ENCODE measurements at regions not wholly inside any gene's neighbourhood (a gene's known extent, or its start where the extent isn't known, plus 50 kb on each side); places are given as distances from the start of the nearest gene placed in this dataset.

DNA sequence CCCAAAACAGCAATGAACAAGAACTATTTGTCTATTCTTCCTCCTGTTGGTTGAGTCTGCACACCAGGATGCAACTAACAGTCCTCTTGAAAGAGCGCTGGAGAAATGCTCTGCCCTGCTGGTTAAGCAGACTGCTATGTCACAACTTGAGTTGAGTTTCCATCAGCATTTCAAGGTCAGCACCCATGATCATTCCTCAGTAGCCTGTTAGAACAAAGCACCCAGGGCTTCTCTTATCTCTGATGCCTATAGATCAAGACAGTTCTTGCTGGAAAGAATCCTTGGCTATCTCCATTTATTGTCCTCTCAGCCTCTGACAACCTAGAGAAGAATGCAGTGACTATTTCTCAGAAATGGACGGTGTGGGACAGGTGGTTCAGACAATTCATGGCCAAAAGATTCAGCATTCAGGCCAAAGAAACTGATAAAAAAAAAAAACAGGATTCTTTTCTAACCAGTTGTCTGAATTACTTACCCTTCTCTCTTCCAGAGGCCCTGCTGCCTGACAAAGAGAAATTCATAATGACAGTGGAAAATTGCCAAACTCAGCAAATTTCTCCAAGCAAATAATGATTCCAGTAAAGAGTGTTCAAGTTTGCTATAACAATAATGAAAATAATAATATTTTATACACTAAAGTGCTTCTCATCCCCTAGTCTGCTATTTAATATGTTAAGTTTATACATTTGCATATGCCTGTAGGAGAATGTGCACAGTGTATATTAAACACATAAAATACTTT lies 306.7 kb downstream of the EMP1 start:
- DNase-seq (ENCODE audit: low read depth) = no peak

DNA sequence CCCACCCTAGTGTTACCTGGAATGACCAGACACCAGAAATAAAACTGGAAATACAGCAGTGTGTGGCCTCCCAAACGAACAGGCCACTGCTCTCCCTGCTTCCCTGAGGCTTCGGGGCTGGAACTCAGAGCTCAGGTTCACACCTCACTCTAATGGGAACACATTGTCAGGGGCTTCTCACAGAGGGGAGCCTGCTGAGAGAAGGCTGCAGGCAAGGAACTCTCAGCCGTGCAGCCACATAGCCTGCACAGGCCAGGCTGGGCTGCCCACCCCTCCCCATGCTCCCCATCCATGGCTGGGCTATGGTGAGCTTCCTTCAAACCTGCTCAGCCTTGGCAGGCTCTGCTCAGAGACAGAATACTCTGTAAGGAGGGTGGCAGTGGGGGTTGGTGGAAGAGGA lies 302.5 kb downstream of the EMP1 start:
- no peak for DNase-seq (ENCODE audit: low read depth)

DNA sequence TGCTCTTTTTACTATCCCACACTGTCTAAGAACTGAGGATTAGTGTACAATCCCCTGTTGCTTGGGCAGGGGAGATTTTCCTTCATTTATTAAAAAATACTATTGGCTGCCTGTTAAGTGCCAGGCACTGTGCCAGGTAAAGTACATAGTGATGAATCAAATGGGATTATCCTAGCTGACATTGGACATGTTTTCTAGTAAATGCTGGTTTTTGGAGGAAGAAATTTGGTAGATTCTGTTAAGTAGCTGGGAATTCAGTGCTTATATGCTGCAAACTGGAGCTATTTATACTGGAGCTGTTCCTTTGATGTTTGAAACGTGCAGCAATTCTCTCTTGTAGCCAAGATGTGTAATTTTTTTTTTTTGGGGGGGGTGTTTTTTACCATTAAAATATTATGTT lies 299.6 kb downstream of the EMP1 start:
- DNase-seq (ENCODE audit: low read depth) = no peak

DNA sequence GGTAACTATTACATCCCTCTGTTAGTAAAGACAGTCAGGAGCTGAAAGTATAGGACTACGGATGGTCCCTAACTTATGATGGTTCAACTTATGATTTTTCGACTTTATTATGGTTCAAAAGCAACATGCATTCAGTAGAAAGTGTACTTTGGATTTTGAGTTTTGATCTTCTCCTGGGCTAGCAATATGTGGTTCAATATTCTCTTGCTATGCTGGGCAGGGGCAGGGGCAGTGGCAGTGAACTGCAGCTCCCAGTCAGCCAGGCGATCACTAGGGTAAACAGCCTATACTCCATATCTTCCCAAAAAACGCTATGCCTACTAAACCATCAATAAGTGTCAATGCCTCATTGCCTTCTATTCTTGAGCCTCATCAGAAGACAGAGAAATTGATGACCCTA lies 292.7 kb downstream of the EMP1 start:
- no peak for DNase-seq (ENCODE audit: low read depth)

DNA sequence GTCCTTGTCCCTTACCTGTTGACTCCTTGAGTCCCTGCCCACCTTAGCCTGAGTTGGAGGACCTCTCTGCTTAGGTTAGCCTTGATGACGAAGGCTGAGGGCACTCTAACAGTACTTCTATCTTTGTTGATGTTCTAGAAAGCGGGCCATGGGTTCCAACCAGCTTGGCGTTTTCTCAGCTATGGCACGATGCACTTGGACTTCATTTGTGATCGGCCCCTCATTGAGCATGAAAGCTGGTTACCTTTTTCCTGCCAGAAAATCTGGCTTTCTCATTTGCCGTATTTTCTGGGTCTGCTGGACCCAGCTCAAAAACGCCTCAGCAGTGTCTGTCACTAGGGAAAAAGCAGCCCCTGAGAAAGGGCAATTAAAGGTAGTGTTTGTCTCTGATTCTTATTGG lies 290.8 kb downstream of the EMP1 start:
- DNase-seq (ENCODE audit: low read depth) = no peak

DNA sequence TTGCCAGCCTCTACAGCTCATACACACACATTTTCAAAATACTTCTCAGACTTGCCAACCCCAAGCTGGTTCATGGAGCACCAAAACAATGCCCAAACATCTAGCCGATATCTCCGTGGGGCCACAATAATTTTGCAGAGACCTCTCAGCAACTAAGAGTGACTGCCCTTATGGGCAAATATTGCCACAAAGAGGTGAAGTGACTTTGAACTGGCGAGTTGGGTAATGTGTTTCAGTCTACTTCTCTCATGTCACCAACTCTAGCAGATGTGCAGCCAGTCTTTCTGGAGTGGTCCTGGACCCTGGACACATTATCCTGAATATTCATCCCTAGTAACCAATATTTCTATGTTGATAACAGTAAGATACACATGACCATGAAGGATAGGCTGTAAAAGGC lies 290.3 kb downstream of the EMP1 start:
- no peak for DNase-seq (ENCODE audit: low read depth)

DNA sequence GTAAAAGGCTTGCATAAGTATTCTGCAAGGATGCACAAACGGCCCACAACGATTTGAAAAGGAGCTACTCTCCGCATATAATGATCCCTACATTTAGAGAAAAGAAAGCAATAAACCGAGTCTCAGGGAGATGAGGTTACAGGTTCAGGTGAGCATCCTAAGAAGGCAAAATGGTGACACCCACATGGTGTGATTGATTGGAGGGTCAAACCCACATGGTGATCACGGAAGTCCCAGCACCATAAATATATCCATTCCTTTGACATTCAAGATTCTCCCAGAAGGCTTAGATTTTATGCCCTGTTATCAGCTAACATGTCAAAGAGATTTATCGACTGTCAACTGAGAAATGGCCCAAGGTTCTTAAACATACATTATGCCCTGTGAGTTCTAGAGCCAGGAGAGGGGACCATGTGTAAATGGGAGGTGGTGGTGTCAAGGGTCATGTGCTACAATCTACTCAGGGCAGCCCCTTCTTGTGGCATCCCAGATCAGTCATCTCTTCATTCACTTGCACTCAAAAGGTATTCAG lies 282.2 kb downstream of the EMP1 start:
- DNase-seq (ENCODE audit: low read depth) = no peak

DNA sequence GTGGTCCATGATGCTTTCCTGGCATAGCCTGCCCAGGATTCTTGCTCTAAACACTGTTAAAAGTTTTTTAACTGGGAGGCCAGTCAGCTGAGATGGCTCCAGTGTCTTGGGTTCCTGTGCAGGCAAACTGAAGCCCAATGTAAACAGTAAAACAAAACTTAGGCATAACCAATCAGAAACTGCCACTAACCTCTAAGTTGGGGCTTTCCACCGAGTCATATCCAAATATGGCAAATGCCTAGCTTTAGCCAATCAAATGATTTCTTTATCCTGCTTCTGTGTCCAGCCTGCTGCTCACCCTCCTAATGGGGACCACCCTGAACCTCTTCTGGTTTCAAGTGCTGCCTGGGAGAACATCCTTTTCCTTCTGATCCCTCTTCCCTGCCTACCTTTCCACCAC lies 277.9 kb downstream of the EMP1 start:
- no peak for DNase-seq (ENCODE audit: low read depth)

DNA sequence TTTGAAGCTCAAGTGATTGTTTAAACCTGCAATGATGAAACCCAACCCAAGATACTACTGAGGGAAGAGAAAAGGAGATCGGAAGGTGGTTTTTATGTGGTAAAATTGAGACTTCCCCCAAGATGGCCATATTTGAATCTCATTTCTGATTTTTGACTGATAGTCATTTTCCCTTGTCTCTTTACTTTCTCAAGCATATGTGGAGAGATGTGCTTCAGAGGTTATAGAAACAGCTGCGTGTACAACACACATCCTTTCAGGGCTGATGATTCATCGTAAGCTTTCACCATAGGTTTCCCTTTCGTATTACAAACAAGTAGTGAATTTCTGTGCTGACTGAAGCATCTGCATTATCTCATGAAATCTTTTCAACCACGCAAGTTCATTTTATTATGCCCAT lies 276.2 kb downstream of the EMP1 start:
- peak; percentile 74 for DNase-seq (ENCODE audit: low read depth)

DNA sequence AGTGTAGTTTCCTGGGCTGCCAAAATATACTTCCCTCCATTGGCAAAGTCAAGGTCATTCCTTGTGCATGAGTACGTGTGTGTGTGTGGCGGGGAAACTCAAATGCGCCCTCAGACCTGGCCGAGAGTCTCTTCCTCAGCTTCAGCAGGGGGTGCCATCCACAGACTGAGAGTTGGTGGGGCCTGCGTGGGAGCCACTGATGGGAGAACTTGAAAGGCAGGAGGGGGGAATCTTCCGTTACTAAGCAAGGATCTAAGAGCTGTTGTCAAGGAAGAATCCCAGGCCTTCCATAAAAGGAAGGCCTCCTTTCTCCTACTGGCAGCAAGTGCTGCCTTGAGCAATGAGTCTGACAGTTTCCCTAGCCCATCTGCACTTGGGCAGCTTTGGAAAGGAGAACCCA lies 274.9 kb downstream of the EMP1 start:
- DNase-seq (ENCODE audit: low read depth) = no peak

DNA sequence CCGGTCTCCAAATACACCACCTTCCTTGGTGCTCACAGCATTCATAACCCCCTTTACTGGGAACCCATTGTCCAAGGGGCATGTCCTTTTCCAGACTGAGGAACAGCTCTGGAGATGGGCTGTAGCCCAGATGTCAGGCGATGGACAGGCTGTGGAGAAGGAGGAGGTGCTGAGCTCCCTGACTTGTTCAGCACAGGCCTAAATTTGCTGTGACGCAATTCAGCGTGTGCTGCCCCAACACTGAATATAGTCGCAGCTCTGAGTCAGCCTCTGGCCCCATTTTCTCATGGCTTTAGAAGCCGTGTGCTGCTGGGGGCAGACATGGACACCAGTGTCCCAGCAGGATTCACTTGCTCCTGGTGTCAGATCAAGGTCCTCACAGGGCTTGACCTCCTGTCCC lies 269.1 kb downstream of the EMP1 start:
- DNase-seq (ENCODE audit: low read depth) = no peak

DNA sequence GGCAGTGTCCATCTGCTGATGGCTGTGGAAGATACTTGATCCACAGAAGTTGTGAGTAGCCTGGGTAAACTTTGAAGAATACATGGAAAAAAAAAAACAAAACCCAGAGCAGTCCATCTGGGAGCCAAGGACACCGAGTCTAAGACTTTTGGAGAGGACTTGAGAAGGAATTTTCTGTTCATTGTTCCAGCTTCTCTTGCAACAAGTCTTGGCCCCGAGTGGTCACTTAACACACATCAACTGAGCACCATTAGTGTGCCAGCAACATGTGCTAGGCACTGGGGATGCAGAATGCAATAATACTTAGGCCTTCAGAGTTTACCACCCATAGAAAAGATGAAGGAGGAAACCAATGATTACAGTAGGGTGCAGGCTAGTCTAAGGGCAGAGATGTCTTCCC lies 266.7 kb downstream of the EMP1 start:
- no peak for DNase-seq (ENCODE audit: low read depth)

DNA sequence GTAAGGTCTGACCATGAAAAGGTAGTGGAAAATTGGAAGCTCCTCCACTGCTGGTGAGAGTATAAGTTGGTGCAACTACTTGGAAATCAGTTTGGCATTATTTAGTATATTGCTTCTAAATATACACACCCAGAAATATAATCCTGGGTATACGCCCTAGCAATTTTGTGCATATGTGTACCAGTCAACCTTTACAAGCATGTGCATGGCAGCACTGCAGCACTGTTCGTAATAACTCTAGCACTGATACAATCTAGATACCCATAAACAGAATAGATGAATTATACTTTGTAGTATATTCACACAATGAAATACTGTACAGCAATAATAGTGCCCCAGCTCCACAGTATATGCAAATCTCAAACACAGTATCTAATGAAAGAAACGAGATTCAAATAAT lies 265.9 kb downstream of the EMP1 start:
- DNase-seq (ENCODE audit: low read depth) = no peak

DNA sequence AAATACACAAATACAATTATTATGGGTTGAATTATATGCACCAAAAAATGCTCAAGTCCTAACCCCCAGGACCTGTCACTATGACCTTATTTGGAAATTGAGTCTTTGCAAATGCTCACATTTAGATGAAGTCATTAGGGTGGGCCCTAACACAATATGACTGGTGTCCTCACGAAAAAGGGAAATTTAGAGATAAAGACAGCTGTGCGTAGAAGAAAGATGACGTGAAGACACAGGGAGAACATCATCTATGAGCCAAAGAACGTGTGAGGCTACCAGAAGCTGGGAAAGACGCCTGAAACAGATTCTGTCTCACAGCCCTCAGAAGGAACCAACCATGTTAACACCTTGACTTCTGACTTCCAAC lies 259.2 kb downstream of the EMP1 start:
- no peak for DNase-seq (ENCODE audit: low read depth)

DNA sequence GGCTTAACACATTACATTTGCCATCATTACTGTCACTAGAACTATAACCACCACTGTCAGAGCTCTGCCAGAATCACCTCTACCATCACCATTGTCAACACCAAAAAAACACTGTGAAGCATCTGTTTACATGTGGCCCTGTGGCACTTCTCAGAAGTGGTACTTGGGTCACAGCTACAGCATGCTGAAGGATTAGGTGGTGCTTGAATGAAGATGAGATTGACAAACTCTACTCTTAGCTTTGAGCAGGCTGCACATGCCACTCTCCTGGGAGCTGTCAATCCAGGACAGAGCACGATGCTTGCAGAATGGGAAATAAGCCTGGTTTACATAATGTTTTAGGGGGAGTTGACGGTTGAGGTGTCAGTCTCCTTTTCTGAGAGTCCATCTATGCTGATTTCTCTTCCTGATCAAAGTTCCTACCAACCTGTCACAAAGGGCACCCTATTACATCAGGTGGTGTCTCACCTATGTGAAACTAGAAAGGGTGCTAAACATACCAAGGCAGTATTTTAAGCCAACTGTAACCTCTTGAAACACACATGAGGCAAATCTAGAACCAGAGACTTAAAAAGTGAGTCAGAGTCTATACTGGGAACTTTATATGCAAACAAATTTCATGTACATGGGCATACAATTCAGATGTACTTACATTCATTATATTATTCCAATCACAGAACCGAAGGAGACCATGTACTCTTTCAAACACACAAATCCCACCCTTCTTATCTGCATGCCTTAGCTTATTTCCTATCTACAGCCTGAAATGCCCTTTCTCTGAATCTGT lies 258.7 kb downstream of the EMP1 start:
- DNase-seq (ENCODE audit: low read depth) = no peak

DNA sequence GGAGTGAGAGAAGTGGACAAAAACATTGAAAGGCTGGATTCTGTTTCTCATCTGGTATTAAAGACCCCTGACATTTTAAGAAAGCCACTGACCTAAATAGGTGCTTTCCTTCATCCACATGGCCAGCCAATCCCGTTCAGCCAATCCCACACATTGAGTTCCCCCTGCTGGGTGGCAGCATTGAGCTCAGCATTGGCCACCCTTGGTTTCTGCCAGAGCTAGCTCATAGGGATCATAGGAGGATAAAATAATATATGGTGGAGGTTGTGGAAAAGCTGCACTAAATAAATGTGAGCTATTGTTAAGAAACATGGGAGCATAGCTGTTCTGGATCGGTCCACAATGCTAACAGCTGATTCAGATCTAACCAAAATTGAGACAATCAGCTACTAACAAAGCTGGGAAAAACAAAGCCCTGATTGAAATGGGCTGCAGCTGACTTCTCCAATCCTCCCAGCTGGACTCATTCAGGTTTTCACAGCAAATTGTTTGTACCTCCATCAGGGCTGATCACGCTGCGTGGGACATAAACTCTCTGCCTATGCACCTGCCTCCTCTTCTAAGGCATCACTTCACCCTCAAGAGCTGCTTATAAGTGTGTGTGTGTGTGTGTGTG lies 256.5 kb downstream of the EMP1 start:
- no peak for DNase-seq (ENCODE audit: low read depth)

DNA sequence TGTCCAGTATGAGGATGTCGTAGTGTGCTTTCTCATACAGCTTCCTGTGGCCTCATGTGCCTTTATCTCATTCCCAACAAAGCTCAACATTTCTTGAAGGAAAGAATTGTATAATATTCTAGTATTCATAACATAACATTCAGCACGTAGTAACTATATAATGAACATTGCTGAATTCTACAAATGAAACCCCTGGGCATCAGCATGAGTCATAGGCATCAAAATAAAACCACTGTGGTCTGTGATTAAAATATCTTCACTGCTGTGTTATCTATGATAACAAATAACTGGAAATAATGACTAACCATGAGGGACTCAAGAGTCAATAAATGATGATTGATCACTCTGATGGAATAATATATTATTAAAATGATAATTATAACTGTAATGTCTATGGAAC lies 255.2 kb downstream of the EMP1 start:
- no peak for DNase-seq (ENCODE audit: low read depth)

DNA sequence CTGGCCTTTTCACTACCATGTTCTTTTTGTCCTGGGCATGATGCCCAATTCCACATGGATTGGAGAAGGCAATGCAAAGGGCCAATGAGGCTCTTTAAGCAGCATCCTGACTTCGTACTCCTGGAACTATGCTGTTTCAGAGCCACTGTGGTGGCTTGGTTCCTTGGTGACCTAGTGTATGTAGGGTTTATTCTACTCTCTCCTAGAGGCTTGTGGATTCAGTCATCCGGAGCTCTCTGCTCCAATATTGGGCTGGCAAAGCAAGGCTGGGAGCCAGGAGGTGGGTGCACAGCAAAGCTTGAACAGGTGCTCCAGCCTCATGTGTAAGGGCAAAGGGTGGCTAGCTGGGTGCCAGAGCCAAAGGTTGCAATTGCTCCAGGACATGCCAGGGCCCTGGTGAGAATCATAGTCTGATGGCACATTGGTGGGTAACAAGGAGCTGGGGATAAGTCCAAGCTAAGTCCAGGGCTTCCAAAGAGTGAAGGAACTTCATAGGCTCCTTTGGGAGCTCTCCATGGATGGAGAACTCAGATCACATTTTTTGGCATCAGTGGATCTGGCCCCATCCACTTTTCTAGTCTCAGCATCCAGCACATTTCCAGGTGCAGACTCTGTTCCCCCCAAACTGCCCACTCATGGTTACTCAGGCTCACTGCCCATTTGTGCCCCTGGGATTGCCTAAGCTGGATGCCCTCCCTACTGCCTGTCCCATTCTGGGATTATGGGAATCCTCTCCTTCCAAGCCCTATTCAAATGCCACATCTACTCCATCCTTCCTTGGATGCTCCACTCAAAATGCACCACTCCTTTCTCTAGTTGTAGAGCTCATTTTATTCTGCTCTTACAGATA lies 253.9 kb downstream of the EMP1 start:
- DNase-seq (ENCODE audit: low read depth) = no peak

DNA sequence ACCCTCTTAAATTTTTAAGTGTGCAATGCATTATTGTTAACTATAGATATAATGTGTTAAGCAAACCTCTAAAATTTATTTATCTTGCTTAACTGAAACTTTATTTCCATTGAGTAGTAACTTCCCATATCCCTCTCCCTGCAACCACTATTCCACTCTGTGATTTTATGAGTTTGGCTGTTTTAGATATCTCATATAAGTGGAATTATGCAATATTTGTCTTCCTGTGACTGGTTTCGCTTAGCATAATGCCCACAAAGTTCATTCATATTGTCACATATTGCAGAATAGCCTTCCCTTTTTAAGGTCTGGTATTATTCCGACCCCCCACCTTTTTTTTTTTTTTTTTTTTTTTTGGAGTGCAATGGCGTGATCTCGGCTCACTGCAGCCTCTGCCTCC lies 247.6 kb downstream of the EMP1 start:
- no peak for DNase-seq (ENCODE audit: low read depth)

DNA sequence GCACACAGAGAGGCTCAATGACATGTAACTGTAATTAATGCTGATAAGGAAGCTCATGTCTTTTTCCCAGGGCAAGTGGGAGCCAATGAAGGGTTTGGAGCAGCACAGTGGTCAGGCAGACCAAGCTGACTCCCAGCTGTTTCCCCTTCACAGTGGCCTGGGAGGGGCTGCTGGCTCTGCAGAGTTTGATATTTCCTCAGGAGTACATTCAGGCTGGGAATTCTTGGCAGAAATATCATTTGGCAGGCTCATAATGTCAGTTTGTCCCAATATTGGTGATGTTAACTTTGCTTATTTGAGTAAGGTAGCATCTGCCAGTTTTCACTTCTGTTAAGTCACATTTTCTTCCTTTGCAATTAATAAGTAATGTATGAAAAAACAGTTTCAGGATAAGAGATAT lies 247.0 kb downstream of the EMP1 start:
- no peak for DNase-seq (ENCODE audit: low read depth)

DNA sequence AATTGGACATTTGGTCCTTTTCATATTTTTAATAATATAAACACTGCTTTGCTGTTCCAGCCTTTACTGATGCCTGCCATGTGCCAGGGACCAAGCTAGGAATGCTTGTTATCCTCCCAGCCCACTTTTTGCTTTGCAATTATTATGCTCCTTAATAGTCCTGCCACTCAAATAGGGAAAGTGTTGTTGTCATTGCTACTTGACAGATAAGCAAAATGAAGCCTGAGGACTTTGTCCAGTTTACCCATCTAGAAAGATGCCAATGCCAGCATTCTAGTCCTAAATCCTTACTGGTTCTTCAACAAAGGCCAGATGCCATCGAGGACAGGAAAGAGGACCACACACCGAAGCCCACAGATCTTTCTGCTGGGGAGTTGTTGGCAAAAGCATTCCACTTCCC lies 246.5 kb downstream of the EMP1 start:
- DNase-seq (ENCODE audit: low read depth) = no peak

DNA sequence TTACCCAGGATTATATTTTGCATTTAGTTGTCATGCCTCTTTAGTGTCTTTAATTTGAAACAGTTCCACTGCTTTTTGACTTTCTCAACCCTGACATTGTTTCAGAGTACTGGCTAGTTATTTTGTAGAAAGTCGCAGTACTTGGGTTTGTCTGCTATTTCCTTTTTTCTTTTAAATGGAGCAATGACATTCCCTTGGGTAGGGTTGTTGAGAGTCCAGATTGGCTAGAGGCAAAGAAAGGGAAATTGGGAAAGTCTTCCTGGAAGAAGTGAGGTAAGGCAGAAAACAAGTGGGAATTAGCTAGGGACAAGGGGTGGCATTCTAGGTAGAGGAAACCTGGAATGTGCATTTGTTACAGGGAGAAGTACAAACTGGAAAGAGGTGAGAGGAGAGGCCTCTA lies 245.9 kb downstream of the EMP1 start:
- no peak for DNase-seq (ENCODE audit: low read depth)
